ENCODE measurements at regions not wholly inside any gene's neighbourhood (a gene's known extent, or its start where the extent isn't known, plus 50 kb on each side); places are given as distances from the start of the nearest gene placed in this dataset.
"Not testable (repeated sequence)": the region's sequence is repeated elsewhere in the genome, so short reads cannot be mapped to it uniquely, and the experiment has no call there.

GRCh38 chr17:54196751-54197150 is 374.0 kb downstream of the KIF2B start:
- Histone ChIP-seq H3K79me2 (ENCODE audit: insufficient read depth, low read length) (no peaks in the 10 kb centered on the region), H3K4me3 (ENCODE audit: low read length, poor library complexity, severe bottlenecking) (no peak overlapping the region), H3F3A (ENCODE audit: low read depth) (no peaks in the 10 kb centered on the region), H3K36me3 (ENCODE audit: insufficient read depth, low read length) (no peaks in the 10 kb centered on the region), H3K9me3 (ENCODE audit: insufficient read depth, low read depth, low read length) (no peaks in the 10 kb centered on the region), H3K4me1 (ENCODE audit: insufficient read depth, low read length, poor library complexity, severe bottlenecking) (no peaks in the 10 kb centered on the region), H3K4me2 (ENCODE audit: low read depth, low read length, poor library complexity, severe bottlenecking) (no peak overlapping the region), H4K20me1 (ENCODE audit: insufficient read depth, low read length, poor library complexity, severe bottlenecking) (no peaks in the 10 kb centered on the region), H3K9me2 (replicated peaks; ENCODE audit: low read depth, low read length) (no peaks in the 10 kb centered on the region), H2AFZ (ENCODE audit: low read length) (no peak overlapping the region), H3K9ac (ENCODE audit: low read depth, low read length, poor library complexity, severe bottlenecking) (no peak overlapping the region), H3K27me3 (ENCODE audit: insufficient read depth, low read length, poor library complexity, severe bottlenecking) (no peaks in the 10 kb centered on the region)
- TF ChIP-seq EZH2phosphoT487 (IDR thresholded peaks at IDR 0.05; ENCODE audit: borderline replicate concordance), result no peak
- no peak for TF ChIP-seq CTCF (conservative IDR thresholded peaks at IDR 0.05; ENCODE audit: low read length)

GRCh38 chr17:54201380-54201779 is 378.7 kb downstream of the KIF2B start:
- H3K36me3 ChIP-seq (ENCODE audit: insufficient read depth, low read length); H3K9me3 ChIP-seq (ENCODE audit: insufficient read depth, low read depth, low read length); H3K27me3 ChIP-seq (ENCODE audit: insufficient read depth, low read length, poor library complexity, severe bottlenecking); H3K9me2 ChIP-seq (replicated peaks; ENCODE audit: low read depth, low read length); H3K4me1 ChIP-seq (ENCODE audit: insufficient read depth, low read length, poor library complexity, severe bottlenecking); H3K4me3 ChIP-seq (ENCODE audit: low read length, poor library complexity, severe bottlenecking); H3K9ac ChIP-seq (ENCODE audit: low read depth, low read length, poor library complexity, severe bottlenecking); H2AFZ ChIP-seq (ENCODE audit: low read length); H3F3A ChIP-seq (ENCODE audit: low read depth); H4K20me1 ChIP-seq (ENCODE audit: insufficient read depth, low read length, poor library complexity, severe bottlenecking); H3K4me2 ChIP-seq (ENCODE audit: low read depth, low read length, poor library complexity, severe bottlenecking); H3K79me2 ChIP-seq (ENCODE audit: insufficient read depth, low read length): not testable (repeated sequence)

- Histone ChIP-seq H3K36me3 (ENCODE audit: insufficient read depth, low read length) (no peaks in the 10 kb centered on the region), H3K9me3 (ENCODE audit: insufficient read depth, low read depth, low read length) (no peaks in the 10 kb centered on the region), H4K20me1 (ENCODE audit: insufficient read depth, low read length, poor library complexity, severe bottlenecking) (no peaks in the 10 kb centered on the region), H3K27me3 (ENCODE audit: insufficient read depth, low read length, poor library complexity, severe bottlenecking) (no peaks in the 10 kb centered on the region), H3K9me2 (replicated peaks; ENCODE audit: low read depth, low read length) (no peaks in the 10 kb centered on the region), H3K4me2 (ENCODE audit: low read depth, low read length, poor library complexity, severe bottlenecking) (no peak overlapping the region), H3F3A (ENCODE audit: low read depth) (no peaks in the 10 kb centered on the region), H3K4me3 (ENCODE audit: low read length, poor library complexity, severe bottlenecking) (no peak overlapping the region), H3K79me2 (ENCODE audit: insufficient read depth, low read length) (no peaks in the 10 kb centered on the region), H2AFZ (ENCODE audit: low read length) (no peak overlapping the region), H3K4me1 (ENCODE audit: insufficient read depth, low read length, poor library complexity, severe bottlenecking) (no peaks in the 10 kb centered on the region), H3K9ac (ENCODE audit: low read depth, low read length, poor library complexity, severe bottlenecking) (no peak overlapping the region)
- TF ChIP-seq EZH2phosphoT487 (IDR thresholded peaks at IDR 0.05; ENCODE audit: borderline replicate concordance) (no peak), CTCF (conservative IDR thresholded peaks at IDR 0.05; ENCODE audit: low read length) (no peak)
These were observed 398.1 kb downstream of the KIF2B start for GRCh38 chr17:54220829-54221228.

- Histone ChIP-seq H3K27me3 (ENCODE audit: insufficient read depth, low read length, poor library complexity, severe bottlenecking) (no peaks in the 10 kb centered on the region), H3K79me2 (ENCODE audit: insufficient read depth, low read length) (no peaks in the 10 kb centered on the region), H3K4me1 (ENCODE audit: insufficient read depth, low read length, poor library complexity, severe bottlenecking) (no peaks in the 10 kb centered on the region), H3F3A (ENCODE audit: low read depth) (no peaks in the 10 kb centered on the region), H3K9me2 (replicated peaks; ENCODE audit: low read depth, low read length) (no peaks in the 10 kb centered on the region), H2AFZ (ENCODE audit: low read length) (no peak overlapping the region), H3K4me2 (ENCODE audit: low read depth, low read length, poor library complexity, severe bottlenecking) (no peak overlapping the region), H4K20me1 (ENCODE audit: insufficient read depth, low read length, poor library complexity, severe bottlenecking) (no peaks in the 10 kb centered on the region), H3K9me3 (ENCODE audit: insufficient read depth, low read depth, low read length) (no peaks in the 10 kb centered on the region), H3K36me3 (ENCODE audit: insufficient read depth, low read length) (no peaks in the 10 kb centered on the region), H3K4me3 (ENCODE audit: low read length, poor library complexity, severe bottlenecking) (no peak overlapping the region), H3K9ac (ENCODE audit: low read depth, low read length, poor library complexity, severe bottlenecking) (no peak overlapping the region)
- TF ChIP-seq EZH2phosphoT487 (IDR thresholded peaks at IDR 0.05; ENCODE audit: borderline replicate concordance) (no peak), CTCF (conservative IDR thresholded peaks at IDR 0.05; ENCODE audit: low read length) (no peak)
These were observed 398.8 kb downstream of the KIF2B start for GRCh38 chr17:54221499-54221898.

Data from Loucy (cell line).